ENCODE measurements at regions not wholly inside any gene's neighbourhood (a gene's known extent, or its start where the extent isn't known, plus 50 kb on each side); places are given as distances from the start of the nearest gene placed in this dataset.

GRCh38 chr9:134566936-134567335, 74.7 kb upstream of the COL5A1 start:
- TF ChIP-seq CTCF (IDR thresholded peaks at IDR 0.05) = no peak
- no peak for TF ChIP-seq POLR2A (IDR thresholded peaks at IDR 0.05)
- TF ChIP-seq EP300 (IDR thresholded peaks at IDR 0.05) = no peak
